GM20000 (cell line): ENCODE measurements at regions not wholly inside any gene's neighbourhood (a gene's known extent, or its start where the extent isn't known, plus 50 kb on each side); places are given as distances from the start of the nearest gene placed in this dataset.

Source experiments
- DNase-seq: peaks from one replicate; pipeline ENCODE4 v3.0.0; 2012; ENCODE audit warnings: low spot score
- TF ChIP-seq, protein P1 (sequence below): IDR thresholded peaks from 2 replicates; pipeline ENCODE4 v1.5.1; 2012; ENCODE audit warnings: mild to moderate bottlenecking, control low read depth; ENCODE audit errors: extremely low read depth, missing control alignments

DNA sequence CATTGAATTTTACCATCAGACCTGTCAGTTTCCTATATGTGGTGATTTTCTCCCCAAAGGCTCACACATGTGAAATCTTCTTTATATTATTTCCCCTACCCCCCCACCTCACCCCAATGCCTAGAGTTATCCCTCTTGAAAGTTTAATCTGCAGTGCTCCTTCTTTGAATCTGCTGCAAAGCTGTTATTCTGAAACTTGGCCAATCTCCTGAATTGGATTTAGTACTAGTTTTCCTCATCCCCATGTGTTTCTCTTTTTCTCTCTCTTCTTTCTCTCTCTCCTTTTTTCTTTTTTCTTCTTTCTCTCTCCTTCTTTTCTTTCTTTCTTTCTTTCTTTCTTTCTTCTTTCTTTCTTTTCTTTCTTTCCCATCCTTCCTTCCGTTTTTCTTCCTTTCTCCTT, 886.2 kb downstream of the TYW1 start:
- DNase-seq = no peak
- TF ChIP-seq, protein P1, sequence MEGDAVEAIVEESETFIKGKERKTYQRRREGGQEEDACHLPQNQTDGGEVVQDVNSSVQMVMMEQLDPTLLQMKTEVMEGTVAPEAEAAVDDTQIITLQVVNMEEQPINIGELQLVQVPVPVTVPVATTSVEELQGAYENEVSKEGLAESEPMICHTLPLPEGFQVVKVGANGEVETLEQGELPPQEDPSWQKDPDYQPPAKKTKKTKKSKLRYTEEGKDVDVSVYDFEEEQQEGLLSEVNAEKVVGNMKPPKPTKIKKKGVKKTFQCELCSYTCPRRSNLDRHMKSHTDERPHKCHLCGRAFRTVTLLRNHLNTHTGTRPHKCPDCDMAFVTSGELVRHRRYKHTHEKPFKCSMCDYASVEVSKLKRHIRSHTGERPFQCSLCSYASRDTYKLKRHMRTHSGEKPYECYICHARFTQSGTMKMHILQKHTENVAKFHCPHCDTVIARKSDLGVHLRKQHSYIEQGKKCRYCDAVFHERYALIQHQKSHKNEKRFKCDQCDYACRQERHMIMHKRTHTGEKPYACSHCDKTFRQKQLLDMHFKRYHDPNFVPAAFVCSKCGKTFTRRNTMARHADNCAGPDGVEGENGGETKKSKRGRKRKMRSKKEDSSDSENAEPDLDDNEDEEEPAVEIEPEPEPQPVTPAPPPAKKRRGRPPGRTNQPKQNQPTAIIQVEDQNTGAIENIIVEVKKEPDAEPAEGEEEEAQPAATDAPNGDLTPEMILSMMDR = no peak

DNA sequence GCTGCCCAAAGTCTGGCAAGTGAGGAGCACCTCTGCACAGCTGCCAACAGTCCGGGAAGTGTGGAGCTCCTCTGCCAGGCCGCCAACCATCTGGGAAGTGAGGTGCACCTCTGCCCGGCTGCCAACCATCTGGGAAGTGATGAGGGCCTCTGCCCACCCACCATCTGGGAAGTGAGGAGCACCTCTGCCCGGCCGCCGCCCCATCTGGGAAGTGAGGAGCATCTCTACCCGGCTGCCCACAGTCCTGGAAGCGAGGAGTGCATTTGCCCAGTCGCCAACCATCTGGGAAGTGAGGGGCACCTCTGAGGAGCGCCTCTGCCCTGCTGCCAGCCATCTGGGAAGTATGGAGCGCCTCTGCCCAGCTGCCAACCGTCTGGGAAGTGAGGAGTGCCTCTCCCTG, 893.7 kb downstream of the TYW1 start:
- no peak for DNase-seq
- TF ChIP-seq, protein P1 = no peak

DNA sequence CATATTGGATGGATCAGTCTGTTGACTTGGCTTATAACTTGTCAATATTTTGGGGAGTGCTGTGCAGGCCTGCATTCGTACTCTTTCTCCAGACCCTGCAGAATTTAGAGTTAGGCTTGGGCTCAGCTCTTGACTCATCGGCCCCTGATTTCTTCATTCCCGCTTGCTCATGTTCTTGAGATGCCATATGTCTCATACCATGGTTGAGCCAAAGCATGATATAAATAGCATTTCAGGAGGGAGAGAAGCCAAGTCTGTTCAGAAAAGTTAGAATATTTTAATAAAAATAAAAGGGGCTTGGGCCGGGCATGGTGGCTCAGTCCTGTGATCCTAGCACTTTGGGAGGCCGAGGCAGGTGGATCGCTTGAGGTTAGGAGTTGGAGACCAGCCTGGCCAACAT, 898.1 kb downstream of the TYW1 start:
- DNase-seq = no peak
- TF ChIP-seq, protein P1 = no peak

DNA sequence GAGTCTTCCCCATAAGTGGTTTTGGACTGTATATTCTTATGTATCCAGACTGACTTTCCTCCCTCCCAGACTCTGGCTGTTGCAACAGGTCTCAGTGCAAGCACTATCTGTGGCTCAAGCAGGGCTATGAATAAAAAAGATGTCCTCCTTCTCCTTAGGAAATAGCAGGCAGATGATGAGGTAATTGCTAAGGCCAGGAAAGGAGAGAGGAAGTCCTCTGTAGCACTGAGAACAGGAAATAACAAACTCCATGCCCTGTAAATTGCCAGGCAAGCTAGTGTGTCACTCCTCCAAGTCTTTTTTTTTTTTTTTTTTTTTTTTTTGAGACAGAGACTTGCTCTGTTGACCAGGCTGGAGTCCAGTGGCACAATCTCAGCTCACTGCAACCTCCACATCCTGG, 900.1 kb downstream of the TYW1 start:
- TF ChIP-seq, protein P1 = no peak
- DNase-seq = no peak

DNA sequence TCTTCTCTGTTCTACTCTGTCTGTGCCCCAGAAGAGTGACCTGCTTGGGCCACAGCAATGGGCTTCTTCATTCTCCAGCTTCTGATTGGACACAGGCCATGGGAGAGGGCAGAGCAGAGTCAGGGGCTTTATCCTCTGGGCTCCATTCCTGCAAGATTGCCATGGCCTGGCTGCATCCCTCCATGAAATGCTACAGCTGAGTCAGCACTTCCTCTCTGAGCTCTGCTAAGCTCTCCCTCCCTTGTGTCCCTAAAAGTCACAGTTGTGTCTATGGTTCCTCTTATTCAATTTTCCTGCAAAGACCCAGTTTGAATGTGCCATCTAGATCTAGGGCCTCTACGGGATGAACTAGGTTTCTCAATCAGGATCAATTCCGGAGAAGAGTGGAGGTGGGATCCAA, 903.8 kb downstream of the TYW1 start:
- DNase-seq = no peak
- TF ChIP-seq, protein P1 = no peak

DNA sequence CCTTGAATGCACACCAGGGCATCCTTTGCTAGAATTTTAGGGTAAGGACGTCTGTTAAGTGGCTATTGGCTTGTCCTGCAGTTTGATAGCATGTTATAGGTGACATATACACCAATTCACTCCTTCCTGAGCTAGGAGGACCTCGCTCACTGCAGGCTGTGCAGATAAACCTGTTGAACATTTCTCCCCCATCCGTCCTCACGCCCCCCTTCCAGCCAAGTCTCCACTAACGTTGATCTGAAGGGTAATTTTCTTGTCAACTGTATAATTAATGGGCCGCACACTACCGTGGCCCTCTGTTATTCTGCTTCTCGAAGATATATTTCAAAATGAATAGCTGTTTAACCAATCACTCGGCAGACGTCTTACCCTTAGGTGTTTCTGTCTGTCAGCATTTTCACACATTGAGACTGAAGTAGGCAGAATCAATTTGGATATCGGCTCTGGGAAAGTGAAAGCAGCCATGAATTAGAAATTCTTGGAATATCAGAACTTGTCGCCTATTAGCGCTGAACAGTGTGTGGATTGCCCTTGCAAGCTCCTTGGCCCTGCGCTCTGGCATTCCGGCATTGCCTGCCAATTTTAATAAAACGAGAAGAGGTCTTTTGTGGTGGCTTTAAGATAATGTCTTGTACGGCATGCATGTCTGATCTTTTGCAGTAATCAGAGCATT, 905.3 kb downstream of the TYW1 start:
- TF ChIP-seq, protein P1 = no peak
- no peak for DNase-seq

DNA sequence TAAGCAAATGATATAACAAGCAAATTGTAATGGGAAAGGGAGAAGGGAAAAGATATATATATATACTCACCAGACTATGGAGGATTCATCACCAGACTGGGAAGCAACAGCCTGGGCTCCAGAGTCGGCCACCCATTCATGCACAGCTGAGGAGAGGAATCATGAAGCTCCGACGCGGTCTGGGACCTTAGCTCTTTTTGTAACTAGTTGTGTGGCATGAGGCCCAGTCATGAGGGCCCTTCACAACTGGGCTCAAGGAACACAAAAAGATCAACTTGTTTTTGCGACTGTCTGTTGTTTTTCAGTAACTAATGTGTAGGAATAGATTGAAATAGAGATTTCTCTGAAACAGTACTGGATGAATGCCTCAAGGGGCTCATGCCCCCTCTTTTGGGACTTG, 911.2 kb downstream of the TYW1 start:
- no peak for DNase-seq
- TF ChIP-seq, protein P1 = no peak
